Activated gamma-delta T cell (primary cell): ENCODE measurements at regions not wholly inside any gene's neighbourhood (a gene's known extent, or its start where the extent isn't known, plus 50 kb on each side); places are given as distances from the start of the nearest gene placed in this dataset.

Experiments used
- DNase-seq: peaks from one replicate; lab custom pipeline; 2025; lab: John Stamatoyannopoulos, UW

DNA sequence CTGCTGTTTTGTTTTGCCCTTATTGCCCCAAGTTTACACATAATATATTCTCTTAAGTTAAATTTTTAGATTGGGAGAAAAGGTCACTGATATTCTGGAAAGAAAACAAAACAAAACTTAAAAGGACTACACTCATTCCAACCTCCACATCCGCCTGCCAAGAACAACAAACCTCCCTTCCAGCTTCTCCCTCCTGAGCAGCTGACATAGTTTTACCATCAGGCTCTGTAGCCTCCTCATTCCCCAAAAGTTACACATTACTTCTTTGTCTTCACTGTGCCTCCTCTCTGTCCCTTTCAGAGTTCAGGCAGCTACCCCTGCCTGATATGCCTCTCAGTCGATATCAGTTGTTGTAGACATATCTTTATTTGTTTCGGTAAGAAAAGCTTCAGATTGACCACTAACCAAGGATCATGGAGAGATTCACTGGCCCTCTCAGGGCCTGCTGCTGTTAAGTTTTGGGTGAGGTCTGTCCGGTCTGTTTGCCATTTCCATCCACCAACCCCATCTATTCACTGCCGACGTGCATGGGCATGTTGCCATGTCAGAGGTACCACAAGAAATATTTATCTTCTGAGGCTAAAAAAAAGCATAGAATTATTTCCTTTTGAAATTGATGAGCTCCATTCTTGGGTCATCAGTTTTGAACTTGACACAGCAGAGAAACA lies 164.1 kb downstream of the GASK1B start:
- DNase-seq, result no peak

GRCh38 chr4:158007566-158007965 lies 165.3 kb downstream of the GASK1B start:
- DNase-seq, result no peak

GRCh38 chr4:158006990-158007389 lies 165.8 kb downstream of the GASK1B start:
- no peak for DNase-seq

DNA sequence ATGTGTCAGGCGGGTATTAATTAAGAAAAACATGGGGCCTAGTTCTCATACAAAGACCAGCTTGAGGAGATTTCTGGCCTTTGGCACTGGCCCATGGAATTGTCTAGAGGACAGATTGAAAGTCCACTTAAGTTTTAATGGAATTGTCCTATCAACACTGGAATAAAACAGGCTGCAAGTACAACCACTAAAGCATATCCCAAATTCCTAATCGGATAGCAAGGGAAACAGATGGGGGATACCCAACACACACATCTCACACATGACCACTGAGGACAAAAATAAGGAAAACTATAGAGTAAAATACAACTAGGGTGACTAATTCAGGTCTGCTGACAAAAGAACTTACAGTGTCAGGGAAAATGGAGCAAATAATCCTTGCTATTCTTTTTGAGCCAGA lies 167.8 kb downstream of the GASK1B start:
- DNase-seq, result no peak

DNA sequence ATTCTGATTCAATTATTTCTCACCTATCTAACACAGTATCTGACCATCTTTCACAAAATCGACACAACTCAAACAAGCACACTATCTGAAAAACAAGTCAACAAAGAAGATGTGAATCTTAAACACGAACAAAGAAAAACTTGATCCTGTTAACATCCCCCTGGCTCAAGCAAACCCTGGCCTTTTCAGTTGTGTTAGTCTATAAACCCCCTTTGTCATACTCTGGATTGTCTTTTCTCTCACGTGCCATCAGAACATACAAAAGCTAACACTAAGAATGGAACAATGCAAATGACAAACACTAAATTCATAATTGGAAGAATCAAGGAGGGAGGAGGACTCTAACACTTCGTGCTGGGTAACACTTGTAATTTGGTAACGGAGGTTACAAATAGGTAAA lies 168.7 kb downstream of the GASK1B start:
- no peak for DNase-seq

DNA sequence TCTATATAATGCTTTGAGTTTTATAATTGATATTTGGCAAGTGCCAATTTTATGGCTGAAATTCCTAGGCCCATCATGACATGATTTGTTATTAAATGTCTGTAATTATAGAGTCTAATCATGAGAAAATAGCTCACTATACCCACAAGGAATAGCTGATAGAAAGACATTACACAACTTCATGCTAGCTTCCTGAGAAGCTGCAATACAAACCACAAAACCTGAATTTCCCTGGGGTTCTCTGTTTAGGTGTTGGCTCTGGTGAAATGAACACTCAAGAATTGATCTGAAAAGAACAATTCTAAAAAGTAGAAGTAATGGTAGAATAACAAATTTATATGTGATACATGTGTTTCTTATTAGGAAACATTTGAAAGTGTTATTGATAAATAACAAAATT lies 169.6 kb downstream of the GASK1B start:
- no peak for DNase-seq

GRCh38 chr4:158002173-158002572 lies 170.7 kb downstream of the GASK1B start:
- DNase-seq, result no peak

- no peak for DNase-seq
These were observed 171.1 kb downstream of the GASK1B start for GRCh38 chr4:158001756-158002155.

GRCh38 chr4:157999723-158000122 lies 173.1 kb downstream of the GASK1B start:
- no peak for DNase-seq

GRCh38 chr4:157997296-157997695 lies 175.5 kb downstream of the GASK1B start:
- DNase-seq, result no peak

DNA sequence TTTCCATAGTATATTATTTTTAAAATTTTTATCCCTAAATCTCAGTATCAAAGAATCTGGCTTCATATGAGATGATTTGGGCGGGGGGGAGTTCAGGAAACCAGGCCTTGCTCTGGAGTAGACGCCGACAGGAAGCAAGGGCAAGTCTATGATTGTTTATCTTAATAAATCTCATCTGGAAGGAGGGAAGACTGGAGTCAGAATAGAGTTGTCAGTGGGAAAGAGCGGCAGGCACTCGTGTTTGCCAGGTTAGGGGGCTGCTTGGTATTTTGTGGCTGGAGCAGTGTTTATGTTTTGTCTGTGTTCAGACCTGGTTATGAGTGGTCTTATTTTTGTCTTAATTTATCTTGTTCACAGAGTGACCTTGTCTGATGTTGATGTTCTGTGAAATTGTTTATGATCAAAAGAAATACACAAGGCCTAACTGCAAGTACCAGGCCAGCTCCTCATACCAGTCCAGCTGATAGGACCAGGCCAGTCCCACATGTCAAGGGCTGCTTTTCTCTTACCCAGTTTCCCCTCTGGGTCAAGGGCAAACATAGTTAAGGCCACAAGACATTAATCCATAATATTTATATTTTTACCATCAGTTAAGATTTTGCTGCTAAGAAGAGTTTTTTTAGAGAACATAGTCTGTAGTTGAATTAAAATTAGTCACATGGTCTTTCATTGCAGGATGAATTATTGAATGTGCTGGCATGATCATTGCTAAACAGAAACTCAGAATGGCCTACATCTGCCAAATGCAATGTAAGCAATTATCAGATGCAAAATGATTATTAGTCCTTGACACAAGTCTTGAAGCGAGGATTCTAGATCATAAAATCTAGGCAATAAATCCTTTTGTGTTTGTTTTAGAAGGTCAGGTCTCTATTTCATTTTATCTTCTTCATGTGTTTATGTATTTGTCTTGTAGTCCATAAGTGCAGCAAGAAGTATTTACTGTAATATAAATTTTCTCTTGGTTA lies 176.5 kb downstream of the GASK1B start:
- DNase-seq, result no peak

DNA sequence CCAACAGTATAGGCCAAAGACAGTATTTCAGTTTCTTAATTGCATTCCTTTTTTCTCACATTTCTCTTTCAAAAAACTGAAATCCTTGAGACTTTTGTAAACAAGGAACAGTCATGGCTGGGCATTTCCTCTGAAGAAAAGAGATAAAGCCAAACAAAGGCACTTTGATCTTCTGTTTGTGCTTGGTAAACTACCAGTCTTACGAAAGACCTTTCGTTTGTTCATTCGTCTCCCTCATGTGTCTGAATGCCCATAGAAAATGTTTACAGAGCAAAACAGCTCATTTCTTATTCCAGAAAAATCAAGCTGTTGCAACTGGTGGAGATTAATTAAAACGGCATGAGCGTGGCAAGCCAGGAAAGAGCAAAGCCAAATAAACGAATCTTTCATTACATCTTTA lies 178.0 kb downstream of the GASK1B start:
- no peak for DNase-seq

DNA sequence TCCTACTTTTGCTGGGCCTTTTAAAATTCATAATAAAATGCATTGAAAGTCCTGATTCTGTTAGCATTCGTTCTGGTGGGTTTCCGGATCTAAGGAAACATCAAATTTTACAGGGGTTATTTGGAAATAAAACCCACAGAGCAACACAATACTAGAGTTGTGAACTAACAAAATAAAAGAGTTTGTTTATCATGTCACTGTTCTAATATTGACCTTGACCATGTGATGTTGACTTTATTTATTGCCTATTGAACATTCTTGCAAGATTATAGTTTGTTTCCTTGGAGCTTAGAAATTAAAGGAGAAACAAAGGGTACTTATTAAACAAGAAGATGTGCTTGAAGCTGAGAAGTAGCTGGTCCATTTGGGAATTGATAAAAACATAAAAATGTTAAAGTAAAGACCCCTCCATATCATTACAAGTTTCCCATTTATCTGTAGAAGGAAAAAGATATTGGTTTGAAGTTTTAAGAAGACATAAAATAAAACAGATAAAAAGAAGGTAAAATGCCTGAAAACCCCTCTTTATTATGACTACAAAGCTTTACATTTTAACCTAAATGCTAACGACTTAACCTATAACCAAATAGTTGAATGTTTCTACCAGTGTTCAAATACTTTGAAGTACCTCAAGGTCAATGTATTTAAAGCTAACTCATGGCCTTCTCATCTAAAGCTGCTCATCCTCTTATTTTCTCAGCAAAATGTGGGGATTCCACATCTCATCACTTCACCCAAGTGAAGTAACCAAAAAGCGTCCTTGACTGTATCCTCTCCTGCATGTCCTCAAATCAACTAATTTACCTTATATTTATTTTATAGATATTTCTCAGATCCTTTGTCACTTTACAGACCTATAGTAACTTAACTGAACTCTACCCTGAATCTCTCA lies 179.6 kb downstream of the GASK1B start:
- no peak for DNase-seq

DNA sequence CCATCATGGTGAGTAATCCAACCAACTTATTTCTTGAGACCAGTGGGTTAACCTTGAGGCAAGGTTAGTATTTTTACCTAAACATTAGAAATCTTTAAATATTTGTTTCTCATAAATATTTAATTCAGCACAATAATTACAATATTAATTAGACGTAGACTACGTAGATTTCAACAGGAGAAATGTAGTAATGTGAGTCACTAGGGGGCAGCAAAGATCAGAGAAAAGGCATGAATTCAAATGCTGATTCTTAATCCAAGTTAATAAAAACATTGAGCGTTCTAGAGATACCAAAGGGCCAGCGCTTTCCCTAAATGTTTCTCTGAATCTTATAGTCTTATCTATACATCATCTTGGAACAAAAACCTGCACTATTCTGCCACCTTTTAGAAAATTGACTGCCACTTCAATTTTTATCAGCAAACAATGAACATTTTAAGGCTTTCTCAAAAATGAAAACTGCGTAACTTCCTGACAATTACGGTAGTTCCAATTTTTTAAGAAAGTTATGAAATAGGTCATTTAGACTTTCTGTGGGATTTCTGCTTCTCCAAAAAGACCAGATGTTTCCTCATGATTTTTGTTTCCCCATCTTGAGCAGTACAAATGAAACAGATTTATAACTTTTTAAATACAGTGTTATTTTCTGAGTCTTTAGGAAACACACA lies 180.7 kb downstream of the GASK1B start:
- no peak for DNase-seq

- no peak for DNase-seq
These were observed 184.2 kb downstream of the GASK1B start for GRCh38 chr4:157988641-157989040.

- no peak for DNase-seq
These were observed 188.4 kb downstream of the GASK1B start for GRCh38 chr4:157984285-157984911.

- no peak for DNase-seq
These were observed 189.5 kb downstream of the GASK1B start for GRCh38 chr4:157983300-157983699.

DNA sequence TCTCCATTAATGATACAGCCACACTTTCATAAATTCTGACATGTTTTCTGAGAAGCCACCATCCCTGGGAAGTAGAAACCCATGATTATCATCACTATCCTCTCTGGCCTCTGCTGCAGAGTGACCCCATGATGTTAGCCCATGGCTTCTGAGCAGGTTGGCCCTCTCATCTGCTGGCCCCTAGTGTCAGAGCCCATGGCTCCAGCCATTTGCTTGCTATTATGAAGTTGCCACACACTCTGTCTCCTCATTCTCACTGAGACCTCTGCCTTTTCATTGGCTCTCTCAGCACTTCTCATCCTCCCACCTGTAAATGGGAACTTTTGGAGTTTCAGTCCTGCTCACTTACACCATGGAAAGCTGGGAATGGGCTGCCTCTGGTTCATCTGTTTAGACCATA lies 192.7 kb downstream of the GASK1B start:
- DNase-seq, result no peak

DNA sequence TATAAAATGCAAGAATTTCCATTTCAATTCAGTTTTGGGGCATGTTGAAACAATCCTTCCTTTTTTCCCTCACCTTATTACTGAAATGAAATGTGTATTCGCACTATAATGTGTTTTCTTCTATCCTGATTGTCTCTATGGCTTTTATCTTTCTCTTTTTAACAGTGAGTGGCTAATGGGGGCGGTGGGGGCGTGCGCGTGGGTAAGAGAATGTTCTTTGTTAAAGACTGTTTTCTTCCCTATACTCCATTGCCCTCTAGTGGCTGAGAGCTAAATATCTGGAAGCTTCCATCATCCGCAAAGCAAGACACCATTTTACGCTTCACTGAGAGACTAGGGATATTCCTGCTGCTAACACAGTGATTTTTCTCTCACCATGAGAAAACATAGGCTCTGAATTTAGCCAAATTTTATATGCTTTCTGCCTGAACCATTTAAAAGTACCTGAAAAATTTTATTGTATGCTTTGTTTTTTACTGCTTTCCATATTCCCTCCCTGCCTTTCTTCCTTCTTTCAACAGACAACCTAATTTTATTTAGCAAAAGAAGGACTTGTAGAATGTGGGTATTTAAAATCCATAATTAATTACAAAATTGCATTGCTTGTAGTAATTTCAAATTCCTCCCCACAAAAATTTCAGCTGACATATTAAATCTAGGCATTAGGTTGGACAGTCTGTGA lies 194.0 kb downstream of the GASK1B start:
- no peak for DNase-seq

DNA sequence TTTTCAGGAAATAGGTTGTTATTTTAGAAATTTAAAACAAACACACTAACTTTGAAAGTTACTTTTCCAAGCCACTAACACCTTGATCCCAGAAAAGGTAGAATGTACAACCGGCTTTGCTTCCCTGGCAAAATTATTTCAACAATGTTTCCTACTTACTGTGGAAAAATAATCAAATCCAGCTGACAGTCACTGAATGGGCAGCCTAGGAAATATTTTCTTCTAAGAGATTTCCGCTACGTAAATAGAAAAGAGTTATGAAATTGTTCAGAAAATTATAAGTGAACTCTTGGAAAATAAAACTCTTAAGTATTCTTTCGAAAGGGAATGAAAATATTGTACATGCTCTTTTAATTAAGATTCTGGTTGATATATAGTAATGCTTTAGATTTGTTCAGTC lies 195.7 kb downstream of the GASK1B start:
- DNase-seq, result no peak

DNA sequence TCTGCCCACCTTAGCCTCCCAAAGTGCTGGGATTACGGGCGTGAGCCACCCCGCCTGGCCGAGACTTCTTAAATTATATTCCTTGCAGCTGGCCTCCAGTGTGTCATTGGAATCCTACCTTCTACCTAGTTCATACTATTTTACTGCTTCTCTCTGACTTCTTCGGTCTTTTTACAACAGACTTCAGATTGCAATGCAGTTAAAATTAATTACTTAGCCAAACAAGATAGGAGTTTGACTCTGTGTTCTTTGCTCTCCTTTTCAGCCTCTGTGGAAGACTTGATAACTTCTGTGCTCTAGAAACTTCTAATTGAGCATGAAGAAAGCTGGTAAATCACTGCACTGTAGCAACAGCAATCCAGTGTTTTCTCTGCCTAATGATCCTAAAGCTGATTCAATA lies 199.5 kb downstream of the GASK1B start:
- no peak for DNase-seq
